Stomach (tissue), 8 donors: ENCODE measurements at regions not wholly inside any gene's neighbourhood (a gene's known extent, or its start where the extent isn't known, plus 50 kb on each side); places are given as distances from the start of the nearest gene placed in this dataset.
A peak's percentile ranks its signal among the peaks of the same experiment; 100 is the strongest.

Experiments
- DNase-seq, 2 donors: peaks; one replicate each; pipeline versions ENCODE4 v3.0.0 to v3.0.0-alpha.2; 2013 to 2019
- H3K27ac ChIP-seq, 5 donors: fragments of 200-600 bp in 4 of 5; sonication (generic) in 4 of 5; one replicate each; pipeline ENCODE4 v1.5.1; 2013 to 2019; ENCODE audit warnings: mild to moderate bottlenecking in 1 of 5, moderate library complexity in 1 of 5
- H3K27me3 ChIP-seq, 3 donors: fragments of 200-600 bp; sonication (generic); one replicate each; pipeline ENCODE4 v1.5.1; 2017 to 2019; ENCODE audit warnings: mixed run types in 1 of 3
- H3K36me3 ChIP-seq, 4 donors: fragments of 200-600 bp; sonication (generic); 1 replicate in 3 of 4; 2 replicates in 1 of 4; pipeline ENCODE4 v1.5.1; 2016 to 2019
- H3K4me1 ChIP-seq, 4 donors: fragments of 200-600 bp; sonication (generic); one replicate each; pipeline ENCODE4 v1.5.1; 2016 to 2019
- H3K4me3 ChIP-seq, 4 donors: fragments of 200-600 bp; sonication (generic) in 3 of 4; one replicate each; pipeline ENCODE4 v1.5.1; 2016 to 2019; ENCODE audit warnings: mild to moderate bottlenecking in 1 of 4
- H3K9me3 ChIP-seq, 4 donors: fragments of 200-600 bp; sonication (generic); one replicate each; pipeline ENCODE4 v1.5.1; 2016 to 2019
- CTCF ChIP-seq, 7 experiments: fragments of 450-650 bp in 4 of 7; fragments of 200-600 bp in 3 of 7; sonication (generic) in 3 of 7; IDR thresholded peaks; one replicate each; pipeline ENCODE4 v1.5.1; 2016 to 2019; ENCODE audit warnings: antibody characterized with exemption in 7 of 7, control low read depth in 2 of 7, mild to moderate bottlenecking in 1 of 7
- EP300 ChIP-seq: sonication (generic); formaldehyde crosslinking; IDR thresholded peaks from one replicate; pipeline ENCODE4 v1.6.1; 2017; ENCODE audit warnings: antibody characterized with exemption
- POLR2A ChIP-seq, 4 donors: fragments of 450-650 bp; IDR thresholded peaks; one replicate each; pipeline ENCODE4 v1.6.1; 2016; ENCODE audit warnings: antibody characterized with exemption in 4 of 4, control low read depth in 2 of 4, mild to moderate bottlenecking in 1 of 4, moderate library complexity in 1 of 4
- POLR2AphosphoS5 ChIP-seq, 3 donors: sonication (generic); formaldehyde crosslinking; IDR thresholded peaks; one replicate each; pipeline ENCODE4 v1.6.1; 2016; ENCODE audit warnings: antibody characterized with exemption in 3 of 3
- WGBS, 5 donors: extraction: QIAGEN DNeasy Blood & Tissue Kit in 3 of 5; methylation state at CpG; one replicate each; pipeline versions ENCODE4 v1.1.5 to v1.1.7; 2013 to 2018; 5-methylcytosine and 5-hydroxymethylcytosine counted together
- intact Hi-C: fragments of 100-400 bp; cut with DNase I; formaldehyde crosslinking; loops from one replicate; pipeline ENCODE4 v1.15.1; 2023; ENCODE audit warnings: low total_unique reads
- donor health status: healthy with polysubstance abuse.
- donor health status: Bipolar disorder and iron deficiency.
- donor health status: healthy.

DNA sequence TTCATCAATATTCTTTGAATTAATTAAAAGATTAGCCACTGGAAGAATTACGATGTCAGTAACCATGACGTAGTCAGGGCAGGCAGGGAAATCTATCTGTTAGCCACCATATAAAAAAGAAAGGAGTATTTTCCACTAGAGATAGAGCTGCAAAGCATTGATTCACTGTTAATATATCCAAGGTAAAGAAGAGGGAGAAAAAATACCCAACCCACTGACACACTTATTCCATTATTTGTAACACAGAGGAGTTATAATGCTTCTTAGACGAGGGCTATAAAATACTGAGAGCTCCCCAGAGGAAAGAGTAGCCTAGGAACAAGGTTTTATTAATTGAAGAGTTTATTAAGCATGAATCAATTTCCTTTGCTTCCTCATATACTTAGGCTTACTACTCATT, 382.2 kb upstream of the CDH6 start:
- Histone ChIP-seq H3K36me3 (no peaks in the 10 kb centered on the region), H3K4me1 (no peaks in the 10 kb centered on the region), H3K27ac (no peak overlapping the region), H3K27me3 (no peaks in the 10 kb centered on the region), H3K9me3 (no peaks in the 10 kb centered on the region), H3K4me3 (no peak overlapping the region)
- intact Hi-C loops, result no loop called here
- TF ChIP-seq POLR2AphosphoS5 (IDR thresholded peaks at IDR 0.05) (no peak), POLR2A (IDR thresholded peaks at IDR 0.05) (no peak), CTCF (IDR thresholded peaks at IDR 0.05) (no peak)
- 83 to 93% (median 88%) methylated on average over 3 of the region's 3 CpGs for WGBS, 5 donors
- DNase-seq, result no peak

- TF ChIP-seq EP300 (no peak), CTCF (IDR thresholded peaks at IDR 0.05) (no peak), POLR2A (IDR thresholded peaks at IDR 0.05) (no peak), POLR2AphosphoS5 (IDR thresholded peaks at IDR 0.05) (no peak)
- no peak for DNase-seq
- no peak overlapping the region for H3K27ac ChIP-seq
- H3K27me3 ChIP-seq, result no peaks in the 10 kb centered on the region
- H3K9me3 ChIP-seq, result no peaks in the 10 kb centered on the region
- no peaks in the 10 kb centered on the region for H3K36me3 ChIP-seq
- H3K4me1 ChIP-seq, result peaks cover 0 to 1% (median under 1%) of the 10 kb centered on the region in 4 donors
- 39 to 70% (median 48%) methylated on average over 1 of the region's 1 CpG for WGBS, 5 donors
- intact Hi-C loops, result no loop called here
- H3K4me3 ChIP-seq, result no peak overlapping the region
Observed at GRCh38 chr5:30809933-30810332, 383.6 kb upstream of the CDH6 start.

- DNase-seq, result peak in 1 of 2 donors; percentile 35
- H3K4me1 ChIP-seq, result peaks cover 0 to 5% (median 2%) of the 10 kb centered on the region in 4 donors
- H3K27me3 ChIP-seq, result no peaks in the 10 kb centered on the region
- WGBS, 5 donors, result 39 to 56% (median 40%) methylated on average over 2 of the region's 2 CpGs
- intact Hi-C loops, result no loop called here
- no peak overlapping the region for H3K27ac ChIP-seq
- no peak overlapping the region for H3K4me3 ChIP-seq
- TF ChIP-seq POLR2A (IDR thresholded peaks at IDR 0.05) (no peak), EP300 (no peak), CTCF (IDR thresholded peaks at IDR 0.05) (no peak), POLR2AphosphoS5 (IDR thresholded peaks at IDR 0.05) (no peak)
- H3K9me3 ChIP-seq, result no peaks in the 10 kb centered on the region
- no peaks in the 10 kb centered on the region for H3K36me3 ChIP-seq
Observed at GRCh38 chr5:30808996-30809395, 384.5 kb upstream of the CDH6 start.

- no peaks in the 10 kb centered on the region for H3K36me3 ChIP-seq
- H3K4me1 ChIP-seq, result peaks cover 0 to 5% (median 2%) of the 10 kb centered on the region in 4 donors
- H3K27me3 ChIP-seq, result no peaks in the 10 kb centered on the region
- intact Hi-C loops, result no loop called here
- no peak overlapping the region for H3K4me3 ChIP-seq
- DNase-seq, result peak; percentile 26 to 66
- TF ChIP-seq POLR2A (IDR thresholded peaks at IDR 0.05), result no peak
- peak in 2 of 3 donors; percentile 36 to 44 for TF ChIP-seq POLR2AphosphoS5 (IDR thresholded peaks at IDR 0.05)
- H3K9me3 ChIP-seq, result no peaks in the 10 kb centered on the region
- 48 to 56% (median 51%) methylated on average over 7 of the region's 7 CpGs for WGBS, 5 donors
- H3K27ac ChIP-seq, result peak overlapping the region in 2 of 5 donors; percentile 54 to 57
Observed at GRCh38 chr5:30804739-30805505, 388.6 kb upstream of the CDH6 start.
